H1 (cell line): ENCODE measurements at regions not wholly inside any gene's neighbourhood (a gene's known extent, or its start where the extent isn't known, plus 50 kb on each side); places are given as distances from the start of the nearest gene placed in this dataset.

Experiments used
- CTCF ChIA-PET: fragments of 300-600 bp; sonication (Branson Sonifier 250); formaldehyde crosslinking; loops from one replicate; lab custom pipeline; 2021; ENCODE audit not compliant: partially characterized antibody; lab: Charles Lee
- POLR2A ChIA-PET: fragments of 300-600 bp; sonication (Branson Sonifier 250); formaldehyde crosslinking; loops from one replicate; lab custom pipeline; 2021; ENCODE audit warnings: inconsistent platforms; ENCODE audit not compliant: partially characterized antibody; lab: Charles Lee
- DNase-seq, 2 experiments: peaks; one replicate each; pipeline versions ENCODE4 v3.0.0 to v3.0.0-alpha.2; 2010 to 2022; ENCODE audit warnings: low spot score in 2 of 2, low read depth in 1 of 2, mixed read lengths in 1 of 2
- FAIRE-seq: peaks from 2 replicates; lab custom pipeline; 2011; peaks lifted over from hg19 to GRCh38; lab: Jason Lieb, UNC
- H2AFZ ChIP-seq: 2 replicates; pipeline ENCODE4 v1.8.1; 2012; ENCODE audit warnings: low read length, inconsistent platforms
- H2AK5ac ChIP-seq: 2 replicates; pipeline ENCODE4 v1.6.1; 2013; ENCODE audit warnings: low read depth, low read length
- H2BK120ac ChIP-seq: replicated peaks from 2 replicates; pipeline ENCODE3; 2013; ENCODE audit warnings: low read depth, low read length, inconsistent platforms
- H2BK12ac ChIP-seq: 2 replicates; pipeline ENCODE4 v1.6.1; 2013; ENCODE audit warnings: low read depth, low read length
- H2BK15ac ChIP-seq: 2 replicates; pipeline ENCODE4 v1.6.1; 2013; ENCODE audit warnings: low read length
- H2BK20ac ChIP-seq: 2 replicates; pipeline ENCODE4 v1.6.1; 2013; ENCODE audit warnings: low read length
- H2BK5ac ChIP-seq: 2 replicates; pipeline ENCODE4 v1.6.1; 2013; ENCODE audit warnings: low read depth, low read length
- H3K14ac ChIP-seq: 2 replicates; pipeline ENCODE4 v1.6.1; 2013; ENCODE audit warnings: inconsistent platforms; ENCODE audit not compliant: insufficient read length
- H3K18ac ChIP-seq: 2 replicates; pipeline ENCODE4 v1.6.1; 2013; ENCODE audit warnings: low read length; ENCODE audit errors: extremely low read depth
- H3K23ac ChIP-seq: 2 replicates; pipeline ENCODE4 v1.6.1; 2013; ENCODE audit warnings: inconsistent platforms; ENCODE audit not compliant: insufficient read length
- H3K23me2 ChIP-seq: 2 replicates; pipeline ENCODE4 v1.6.1; 2013; ENCODE audit warnings: low read depth, low read length
- H3K27ac ChIP-seq: 2 replicates; pipeline ENCODE4 v1.6.1; 2011; ENCODE audit warnings: low read depth, low read length, inconsistent platforms
- H3K27me3 ChIP-seq, 4 experiments: replicated peaks in 1 of 4; 1 replicate in 1 of 4; 2 replicates in 3 of 4; pipeline versions ENCODE4 v1.6.1 to v1.8.1; 2011 to 2013; ENCODE audit warnings: low read length in 3 of 4, mild to moderate bottlenecking in 3 of 4, inconsistent platforms in 2 of 4, mixed read lengths in 2 of 4, moderate library complexity in 1 of 4; ENCODE audit not compliant: control insufficient read depth in 3 of 4, insufficient read depth in 3 of 4; ENCODE audit errors: extremely low read depth in 1 of 4
- H3K36me3 ChIP-seq, 4 experiments: 2 replicates each; pipeline versions ENCODE4 v1.6.1 to v1.8.1; 2011 to 2013; ENCODE audit warnings: mild to moderate bottlenecking in 4 of 4, low read length in 3 of 4, moderate library complexity in 2 of 4, control low read depth in 1 of 4, inconsistent platforms in 1 of 4; ENCODE audit not compliant: insufficient read depth in 4 of 4, control insufficient read depth in 2 of 4
- H3K4ac ChIP-seq: replicated peaks from 2 replicates; pipeline ENCODE3; 2013; ENCODE audit warnings: low read length, low read depth, mixed read lengths, inconsistent platforms; ENCODE audit not compliant: insufficient read length
- H3K4me1 ChIP-seq, 4 experiments: replicated peaks in 1 of 4; 1 replicate in 1 of 4; 2 replicates in 3 of 4; pipeline versions ENCODE4 v1.6.1 to v1.8.1; 2011 to 2013; ENCODE audit warnings: low read length in 3 of 4, inconsistent platforms in 2 of 4, mixed read lengths in 1 of 4; ENCODE audit not compliant: insufficient read depth in 4 of 4, control insufficient read depth in 3 of 4
- H3K4me2 ChIP-seq, 2 experiments: 2 replicates each; pipeline versions ENCODE4 v1.6.1 to v1.8.1; 2011 to 2013; ENCODE audit warnings: low read depth in 2 of 2, low read length in 2 of 2, control low read depth in 1 of 2, inconsistent platforms in 1 of 2, mild to moderate bottlenecking in 1 of 2; ENCODE audit not compliant: insufficient read depth in 1 of 2
- H3K4me3 ChIP-seq, 4 experiments: fragments of 200-600, 300-600 bp in 1 of 4; sonication (generic), shearing (Covaris generic), sonication (Bioruptor Twin) in 1 of 4; 2 replicates each; pipeline versions ENCODE4 v1.5.1 to v1.8.1; 2011 to 2016; ENCODE audit warnings: low read length in 4 of 4, low read depth in 3 of 4, control low read depth in 2 of 4, inconsistent platforms in 2 of 4, mild to moderate bottlenecking in 2 of 4, mixed read lengths in 1 of 4, moderate library complexity in 1 of 4; ENCODE audit not compliant: insufficient read depth in 2 of 4; ENCODE audit errors: extremely low read depth in 1 of 4
- H3K56ac ChIP-seq: replicated peaks from 2 replicates; pipeline ENCODE3; 2013; ENCODE audit warnings: low read depth, mild to moderate bottlenecking, mixed read lengths, low read length, inconsistent platforms; ENCODE audit not compliant: insufficient read length
- H3K79me1 ChIP-seq: 2 replicates; pipeline ENCODE4 v1.6.1; 2013; ENCODE audit warnings: low read depth, low read length, control low read depth
- H3K79me2 ChIP-seq, 2 experiments: 2 replicates each; pipeline versions ENCODE4 v1.6.1 to v1.8.1; 2012 to 2013; ENCODE audit warnings: low read length in 2 of 2, mild to moderate bottlenecking in 2 of 2, inconsistent platforms in 1 of 2; ENCODE audit not compliant: insufficient read depth in 2 of 2, control insufficient read depth in 1 of 2
- H3K9ac ChIP-seq, 4 experiments: replicated peaks in 1 of 4; 1 replicate in 1 of 4; 2 replicates in 3 of 4; pipeline versions ENCODE4 v1.6.1 to v1.8.1; 2011 to 2013; ENCODE audit warnings: low read depth in 3 of 4, low read length in 3 of 4, control low read depth in 2 of 4, mild to moderate bottlenecking in 2 of 4, moderate library complexity in 2 of 4, inconsistent platforms in 1 of 4; ENCODE audit errors: extremely low read depth in 1 of 4
- H3K9me3 ChIP-seq, 2 experiments: 2 replicates each; pipeline versions ENCODE4 v1.6.1 to v1.8.1; 2012 to 2013; ENCODE audit warnings: mild to moderate bottlenecking in 2 of 2, moderate library complexity in 2 of 2, control low read depth in 1 of 2, inconsistent platforms in 1 of 2, low read depth in 1 of 2, low read length in 1 of 2, mixed read lengths in 1 of 2; ENCODE audit not compliant: insufficient read depth in 2 of 2
- H4K20me1 ChIP-seq, 2 experiments: replicated peaks in 1 of 2; 2 replicates each; pipeline versions ENCODE3 to v1.8.1; 2011 to 2013; ENCODE audit warnings: inconsistent platforms in 2 of 2, low read length in 2 of 2, mild to moderate bottlenecking in 1 of 2; ENCODE audit not compliant: insufficient read depth in 2 of 2, control insufficient read depth in 1 of 2
- H4K5ac ChIP-seq: 2 replicates; pipeline ENCODE4 v1.6.1; 2013; ENCODE audit warnings: low read length, low read depth, mixed read lengths, inconsistent platforms; ENCODE audit not compliant: insufficient read length
- H4K8ac ChIP-seq: 2 replicates; pipeline ENCODE4 v1.8.0; 2013; ENCODE audit warnings: mild to moderate bottlenecking, moderate library complexity, low read length, inconsistent platforms; ENCODE audit not compliant: insufficient read depth; ENCODE audit errors: extremely low read depth
- H4K91ac ChIP-seq: replicated peaks from 2 replicates; pipeline ENCODE3; 2013; ENCODE audit warnings: low read length, mixed read lengths, inconsistent platforms; ENCODE audit not compliant: insufficient read length
- CBX8 ChIP-seq: fragments of 300-800, 300-1000 bp; sonication (generic); IDR thresholded peaks from 2 replicates; pipeline ENCODE4 v1.7.1; 2016; ENCODE audit warnings: low read depth, low read length, borderline replicate concordance
- CREB1 ChIP-seq: IDR thresholded peaks from 2 replicates; pipeline ENCODE4 v1.6.1; 2012; ENCODE audit warnings: inconsistent platforms
- EP300 ChIP-seq, 2 experiments: IDR thresholded peaks; 1 replicate in 1 of 2; 2 replicates in 1 of 2; pipeline ENCODE4 v1.6.1; 2011 to 2012; ENCODE audit warnings: low read depth in 2 of 2, low read length in 2 of 2, mild to moderate bottlenecking in 2 of 2, borderline replicate concordance in 1 of 2, inconsistent platforms in 1 of 2, moderate library complexity in 1 of 2
- RNF2 ChIP-seq: fragments of 200-900, 300-1000 bp; sonication (generic); IDR thresholded peaks from 2 replicates; pipeline ENCODE4 v1.7.1; 2016; ENCODE audit warnings: borderline replicate concordance, low read depth, mild to moderate bottlenecking, antibody characterized with exemption, low read length; ENCODE audit not compliant: poor library complexity, severe bottlenecking; ENCODE audit errors: missing control alignments
- TCF12 ChIP-seq: IDR thresholded peaks from 2 replicates; pipeline ENCODE4 v1.6.1; 2011; ENCODE audit warnings: low read depth, mild to moderate bottlenecking, low read length
- WGBS, 2 experiments: shearing (Covaris generic) in 1 of 2; methylation state at CpG; one replicate each; pipeline versions ENCODE4 v1.1.6 to v1.1.7; 2013 to 2015; ENCODE audit warnings: low lambda C conversion rate in 2 of 2, mixed read lengths in 2 of 2, inconsistent platforms in 1 of 2, low coverage in 1 of 2, missing lambda C conversion rate in 1 of 2; ENCODE audit not compliant: insufficient replicate concordance in 2 of 2, insufficient coverage in 1 of 2, insufficient read length in 1 of 2; ENCODE audit errors: extremely low coverage in 1 of 2, missing lambda C conversion rate in 1 of 2; 5-methylcytosine and 5-hydroxymethylcytosine counted together

DNA sequence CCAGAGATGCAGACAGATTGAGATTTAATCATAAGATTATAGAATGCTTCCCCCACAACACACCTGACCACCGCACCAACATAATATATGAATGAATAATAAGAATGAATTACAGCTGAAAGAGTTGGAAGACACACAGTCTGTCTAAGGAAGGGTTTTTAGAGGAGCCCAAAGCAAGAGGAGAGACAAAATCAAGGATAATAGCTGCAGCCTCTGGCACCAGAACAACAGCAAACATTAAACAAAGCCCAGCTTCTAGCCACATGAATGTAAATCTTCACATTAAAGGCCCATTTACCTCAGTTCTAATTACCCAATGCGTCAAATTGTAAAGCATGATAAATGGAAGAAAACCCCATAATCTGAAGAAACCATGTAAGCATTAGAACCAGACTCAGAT, 133.9 kb downstream of the SPCS3 start:
- Histone ChIP-seq H3K56ac (no peak overlapping the region), H3K79me1 (no peaks in the 10 kb centered on the region), H3K4me3 (no peak overlapping the region), H4K8ac (no peak overlapping the region), H2BK15ac (no peak overlapping the region), H2BK20ac (no peak overlapping the region), H2BK120ac (no peak overlapping the region), H2AK5ac (no peak overlapping the region), H2AFZ (no peak overlapping the region), H3K9me3 (no peaks in the 10 kb centered on the region), H3K23ac (no peak overlapping the region), H3K79me2 (no peaks in the 10 kb centered on the region), H4K91ac (no peak overlapping the region), H3K27ac (no peak overlapping the region), H3K23me2 (no peaks in the 10 kb centered on the region), H4K5ac (no peak overlapping the region), H3K4me1 (no peaks in the 10 kb centered on the region), H4K20me1 (no peaks in the 10 kb centered on the region), H3K4me2 (no peak overlapping the region), H3K4ac (no peak overlapping the region), H3K36me3 (no peaks in the 10 kb centered on the region), H3K18ac (no peak overlapping the region), H3K14ac (no peak overlapping the region), H3K27me3 (no peaks in the 10 kb centered on the region), H2BK5ac (no peak overlapping the region), H3K9ac (no peak overlapping the region), H2BK12ac (no peak overlapping the region)
- FAIRE-seq (no peak), DNase-seq (no peak)
- CTCF ChIA-PET = no interaction called here
- 89% methylated on average over 2 of the region's 2 CpGs; no CpG with 5 or more reads in 1 of the 2 experiments for WGBS, 2 experiments
- POLR2A ChIA-PET = no interaction called here
- TF ChIP-seq CREB1 (no peak), EP300 (IDR thresholded peaks at IDR 0.05; ENCODE audit: borderline replicate concordance in 1 of 2, low read depth in 2 of 2, low read length in 2 of 2) (no peak), TCF12 (no peak), RNF2 (no peak), CBX8 (no peak)
